ENCODE measurements at regions not wholly inside any gene's neighbourhood (a gene's known extent, or its start where the extent isn't known, plus 50 kb on each side); places are given as distances from the start of the nearest gene placed in this dataset.

- H3K4me1 ChIP-seq = no peaks in the 10 kb centered on the region
- H3K79me2 ChIP-seq = no peaks in the 10 kb centered on the region
- no peaks in the 10 kb centered on the region for H3K27me3 ChIP-seq (ENCODE audit: control insufficient read depth, insufficient read depth, low read length)
- TF ChIP-seq, protein P1, sequence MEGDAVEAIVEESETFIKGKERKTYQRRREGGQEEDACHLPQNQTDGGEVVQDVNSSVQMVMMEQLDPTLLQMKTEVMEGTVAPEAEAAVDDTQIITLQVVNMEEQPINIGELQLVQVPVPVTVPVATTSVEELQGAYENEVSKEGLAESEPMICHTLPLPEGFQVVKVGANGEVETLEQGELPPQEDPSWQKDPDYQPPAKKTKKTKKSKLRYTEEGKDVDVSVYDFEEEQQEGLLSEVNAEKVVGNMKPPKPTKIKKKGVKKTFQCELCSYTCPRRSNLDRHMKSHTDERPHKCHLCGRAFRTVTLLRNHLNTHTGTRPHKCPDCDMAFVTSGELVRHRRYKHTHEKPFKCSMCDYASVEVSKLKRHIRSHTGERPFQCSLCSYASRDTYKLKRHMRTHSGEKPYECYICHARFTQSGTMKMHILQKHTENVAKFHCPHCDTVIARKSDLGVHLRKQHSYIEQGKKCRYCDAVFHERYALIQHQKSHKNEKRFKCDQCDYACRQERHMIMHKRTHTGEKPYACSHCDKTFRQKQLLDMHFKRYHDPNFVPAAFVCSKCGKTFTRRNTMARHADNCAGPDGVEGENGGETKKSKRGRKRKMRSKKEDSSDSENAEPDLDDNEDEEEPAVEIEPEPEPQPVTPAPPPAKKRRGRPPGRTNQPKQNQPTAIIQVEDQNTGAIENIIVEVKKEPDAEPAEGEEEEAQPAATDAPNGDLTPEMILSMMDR (IDR thresholded peaks at IDR 0.05) = no peak
- H3K9ac ChIP-seq = no peak overlapping the region
- no peaks in the 10 kb centered on the region for H3K9me3 ChIP-seq (ENCODE audit: control insufficient read depth, low read length)
- peak overlapping the region; percentile 25 for H2AFZ ChIP-seq
- no peak overlapping the region for H3K4me3 ChIP-seq (ENCODE audit: low read depth, low read length)
- no peak overlapping the region for H3K4me2 ChIP-seq (ENCODE audit: low read length)
- H3K36me3 ChIP-seq (ENCODE audit: control insufficient read depth, insufficient read depth, low read length) = no peaks in the 10 kb centered on the region
- no peak overlapping the region for H3K27ac ChIP-seq
Observed at GRCh38 chr15:70376929-70377691, 279.4 kb upstream of the TLE3 start.

- Histone ChIP-seq H3K4me2 (ENCODE audit: low read length) (no peak overlapping the region), H3K9ac (no peak overlapping the region), H3K4me1 (no peaks in the 10 kb centered on the region), H3K27ac (no peak overlapping the region), H3K79me2 (no peaks in the 10 kb centered on the region), H3K4me3 (ENCODE audit: low read depth, low read length) (no peak overlapping the region), H3K9me3 (ENCODE audit: control insufficient read depth, low read length) (no peaks in the 10 kb centered on the region), H3K36me3 (ENCODE audit: control insufficient read depth, insufficient read depth, low read length) (no peaks in the 10 kb centered on the region), H2AFZ (peak overlapping the region; percentile 25), H3K27me3 (ENCODE audit: control insufficient read depth, insufficient read depth, low read length) (no peaks in the 10 kb centered on the region)
- TF ChIP-seq, protein P1 (IDR thresholded peaks at IDR 0.05) = no peak
Observed at GRCh38 chr15:70376031-70376928, 278.6 kb upstream of the TLE3 start.

DNA sequence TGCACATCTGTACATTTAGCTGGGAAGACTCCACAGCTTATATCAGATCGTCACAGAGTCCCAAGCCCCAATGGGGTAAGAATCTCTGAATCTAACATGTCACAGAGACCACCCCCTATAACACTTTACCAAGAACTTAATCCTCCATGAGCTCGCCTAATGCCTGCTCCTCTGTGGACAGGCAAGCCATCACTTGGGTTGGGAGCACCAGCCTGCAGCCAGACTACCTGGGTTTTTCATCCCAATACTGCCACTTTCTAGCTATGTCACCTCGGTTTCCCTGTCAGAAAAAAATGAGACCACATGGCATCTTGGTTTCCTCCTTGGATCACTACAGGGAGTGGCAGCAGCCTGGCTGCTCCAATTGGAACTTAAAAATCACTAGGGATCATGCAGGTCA, 277.9 kb upstream of the TLE3 start:
- Histone ChIP-seq H3K4me3 (ENCODE audit: low read depth, low read length) (no peak overlapping the region), H3K79me2 (no peaks in the 10 kb centered on the region), H3K9me3 (ENCODE audit: control insufficient read depth, low read length) (no peaks in the 10 kb centered on the region), H3K9ac (no peak overlapping the region), H3K27me3 (ENCODE audit: control insufficient read depth, insufficient read depth, low read length) (no peaks in the 10 kb centered on the region), H3K27ac (no peak overlapping the region), H3K36me3 (ENCODE audit: control insufficient read depth, insufficient read depth, low read length) (no peaks in the 10 kb centered on the region), H3K4me1 (no peaks in the 10 kb centered on the region), H2AFZ (no peak overlapping the region), H3K4me2 (ENCODE audit: low read length) (no peak overlapping the region)
- TF ChIP-seq, protein P1 (IDR thresholded peaks at IDR 0.05) = no peak

DNA sequence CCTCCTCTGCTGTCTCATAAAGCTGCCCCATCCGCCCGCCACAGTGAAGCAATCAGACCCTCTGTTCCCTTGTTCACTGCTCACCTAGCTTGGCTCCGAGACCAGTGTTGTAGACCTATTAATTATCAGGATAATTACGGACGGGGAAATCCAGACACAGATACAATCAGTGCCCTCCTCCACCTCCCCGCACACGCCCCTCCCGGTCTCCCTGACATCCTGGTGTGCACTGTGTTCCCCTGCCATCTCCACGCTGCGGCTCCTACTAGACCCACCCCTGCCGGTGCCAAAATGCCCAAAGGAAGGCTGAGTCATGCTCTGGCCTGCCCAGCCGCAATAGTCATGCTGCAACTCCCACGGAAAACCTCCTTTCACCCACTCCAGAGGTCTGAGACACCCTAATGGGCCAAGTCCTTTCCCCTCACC, 277.3 kb upstream of the TLE3 start:
- TF ChIP-seq, protein P1 (IDR thresholded peaks at IDR 0.05) = no peak
- no peak overlapping the region for H3K27ac ChIP-seq

More for the DNA sequence above, 277.3 kb upstream of the TLE3 start:
- no peaks in the 10 kb centered on the region for H3K36me3 ChIP-seq (ENCODE audit: control insufficient read depth, insufficient read depth, low read length)
- no peak overlapping the region for H3K4me2 ChIP-seq (ENCODE audit: low read length)
- H2AFZ ChIP-seq = no peak overlapping the region
- H3K4me1 ChIP-seq = no peaks in the 10 kb centered on the region
- no peak overlapping the region for H3K9ac ChIP-seq
- H3K4me3 ChIP-seq (ENCODE audit: low read depth, low read length) = no peak overlapping the region
- no peaks in the 10 kb centered on the region for H3K9me3 ChIP-seq (ENCODE audit: control insufficient read depth, low read length)
- H3K27me3 ChIP-seq (ENCODE audit: control insufficient read depth, insufficient read depth, low read length) = no peaks in the 10 kb centered on the region
- H3K79me2 ChIP-seq = no peaks in the 10 kb centered on the region

Measured in parathyroid adenoma (tissue), 2 donors.